Right ventricle myocardium superior (tissue), 1 donor: ENCODE measurements at regions not wholly inside any gene's neighbourhood (a gene's known extent, or its start where the extent isn't known, plus 50 kb on each side); places are given as distances from the start of the nearest gene placed in this dataset.
"Not testable (repeated sequence)": the region's sequence is repeated elsewhere in the genome, so short reads cannot be mapped to it uniquely, and the experiment has no call there.

Experiments used
- ATAC-seq: fragments of 200-7000 bp; cut with Tn5 transposase; one replicate; pipeline ENCODE4 v1.9.1; 2020; ENCODE audit warnings: mild to moderate bottlenecking; ENCODE audit not compliant: poor library complexity
- DNase-seq: peaks from one replicate; pipeline ENCODE4 v3.0.0-alpha.2; 2020
- intact Hi-C: fragments of 100-400 bp; cut with DNase I; formaldehyde crosslinking; loops from one replicate; pipeline ENCODE4 v1.11.2; 2022
- donor health status: DM: no; HTN: yes; CAD: no; lungs with severe emphysema.

DNA sequence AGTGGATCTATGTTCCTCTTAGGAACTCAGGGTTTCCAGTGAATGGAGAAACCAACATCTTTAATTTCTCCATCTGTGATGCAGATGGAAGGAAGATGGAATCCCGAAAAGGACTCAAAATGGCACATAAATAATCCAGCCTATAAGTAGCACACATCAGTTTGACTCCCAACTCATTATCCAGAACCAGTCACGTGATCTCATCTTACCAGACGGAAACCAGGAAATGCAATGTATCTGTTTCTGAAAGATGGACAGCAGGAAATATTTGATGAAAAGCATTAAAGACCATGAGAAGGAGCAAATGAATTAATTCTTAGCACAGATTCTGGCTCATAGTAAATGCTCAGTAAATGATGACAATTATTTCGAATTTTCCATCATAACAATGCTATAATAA, 443.1 kb upstream of the FMR1 start:
- DNase-seq (no peak), ATAC-seq (no peak)
- intact Hi-C loops, result no loop called here

DNA sequence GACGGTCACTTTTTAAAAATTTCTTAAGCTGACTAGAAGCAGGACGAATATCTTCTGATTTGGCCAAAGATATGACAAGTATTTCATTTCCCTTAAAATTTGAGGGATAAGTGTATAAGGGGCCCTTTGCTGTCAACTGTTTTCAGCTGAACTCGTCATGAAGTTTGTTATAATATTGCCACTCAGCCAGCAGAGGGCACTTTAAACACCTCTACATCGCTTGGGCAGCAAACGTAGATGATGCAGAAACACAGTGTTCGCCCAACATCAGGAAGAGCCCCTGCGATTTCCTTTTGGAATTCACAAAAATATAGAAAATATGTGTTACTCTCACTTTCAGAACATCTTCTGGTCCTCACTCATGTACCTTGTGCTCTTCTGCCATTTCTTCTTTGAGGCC, 435.7 kb upstream of the FMR1 start:
- intact Hi-C loops, result no loop called here
- no peak for ATAC-seq
- DNase-seq, result no peak

DNA sequence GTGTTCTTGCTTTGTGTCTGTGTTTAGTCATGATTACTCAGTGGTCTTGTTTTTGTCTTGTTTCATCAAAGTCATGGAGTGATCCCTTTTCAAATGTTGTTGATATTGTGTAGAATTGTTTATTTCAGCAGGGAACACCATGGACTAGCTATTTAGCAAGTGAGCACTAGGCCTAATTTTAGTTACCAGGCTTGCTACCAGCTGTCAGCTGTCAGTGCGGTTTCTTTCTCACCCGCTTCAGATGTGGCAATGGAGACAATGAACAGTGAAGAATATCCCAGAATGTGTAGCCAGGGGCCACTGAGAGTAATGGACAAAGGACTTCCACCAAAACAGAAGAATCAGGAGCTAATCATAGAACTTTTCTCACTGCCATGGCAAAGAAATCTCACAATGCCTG, 432.8 kb upstream of the FMR1 start:
- intact Hi-C loops, result no loop called here
- peak; percentile 59 for ATAC-seq
- no peak for DNase-seq

DNA sequence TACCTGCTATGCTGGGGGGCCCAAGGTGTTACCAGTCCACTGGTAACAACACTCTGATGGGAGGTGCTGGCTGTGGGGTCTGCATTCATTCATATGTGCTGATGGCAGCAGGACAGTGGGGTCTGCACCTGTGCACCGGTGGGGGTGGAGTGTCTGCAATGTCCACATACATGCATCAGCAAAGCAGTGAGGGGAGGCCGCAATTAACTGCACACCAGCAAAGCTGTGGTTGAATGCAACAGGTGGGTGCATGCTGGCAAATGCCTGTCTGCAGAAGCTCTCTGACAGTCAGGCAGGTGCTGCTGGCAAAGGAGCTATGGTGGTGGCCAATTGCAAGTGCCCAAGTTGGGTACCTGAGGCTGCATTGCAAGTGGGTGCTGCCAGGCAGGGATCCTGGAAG, 426.5 kb upstream of the FMR1 start:
- intact Hi-C loops, result no loop called here
- no peak for DNase-seq
- ATAC-seq, result no peak

DNA sequence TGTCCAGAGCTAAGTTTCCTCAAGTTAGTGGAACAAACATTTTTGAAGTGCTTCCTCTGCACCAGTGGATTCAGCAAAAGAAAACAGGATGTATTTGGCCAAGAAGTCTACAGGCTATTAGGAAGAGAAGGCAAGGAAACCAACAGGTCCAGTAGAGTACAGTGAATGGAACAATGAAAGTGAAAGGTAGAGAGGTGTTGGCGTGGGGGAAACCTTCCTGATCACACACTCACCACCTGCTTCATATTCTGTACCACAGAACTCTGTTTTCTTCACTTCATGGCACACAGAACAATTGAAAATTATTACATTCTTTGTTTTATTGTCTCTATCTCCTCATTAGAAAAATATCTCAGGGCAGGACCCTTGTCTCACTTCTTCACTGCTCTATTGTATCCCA, 417.4 kb upstream of the FMR1 start:
- ATAC-seq, result no peak
- intact Hi-C loops, result no loop called here
- DNase-seq, result no peak

DNA sequence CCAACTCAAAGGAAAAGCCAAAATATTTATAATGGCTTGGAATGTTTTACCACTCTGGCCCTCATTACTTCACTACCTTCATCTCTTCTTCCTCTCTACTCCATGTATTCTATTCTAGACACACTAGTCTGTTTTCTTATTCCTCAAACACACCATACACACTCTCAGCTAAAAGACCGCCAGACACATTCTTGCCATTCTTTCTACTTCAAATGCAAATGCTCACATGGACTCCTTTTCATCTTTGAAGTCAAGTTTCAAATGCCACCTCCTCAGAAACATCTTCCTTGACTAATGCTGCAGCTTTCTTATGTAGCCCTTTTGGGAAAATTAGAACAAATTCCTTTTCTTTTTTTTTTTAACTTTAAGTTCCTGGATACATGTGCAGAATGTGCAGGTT, 412.9 kb upstream of the FMR1 start:
- ATAC-seq, result no peak
- DNase-seq, result no peak
- intact Hi-C loops, result no loop called here

DNA sequence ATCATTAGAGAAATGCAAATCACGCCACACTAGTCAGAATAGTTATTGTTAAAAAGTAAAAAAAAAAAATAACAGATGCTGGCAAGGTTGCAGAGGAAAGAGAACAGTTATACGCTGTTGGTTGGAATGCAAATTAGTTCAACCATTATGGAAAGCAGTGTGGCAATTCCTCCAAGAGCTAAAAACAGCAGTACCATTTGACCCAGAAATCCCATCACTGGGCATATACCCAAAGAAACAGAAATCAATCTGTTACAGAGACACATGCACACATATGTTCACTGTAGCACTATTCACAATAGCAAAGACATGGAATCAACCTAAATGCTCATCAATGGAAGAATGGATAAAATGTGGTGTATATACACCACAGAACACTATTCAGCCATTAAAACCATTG, 388.7 kb upstream of the FMR1 start:
- intact Hi-C loops, result no loop called here
- no peak for ATAC-seq
- DNase-seq, result no peak

DNA sequence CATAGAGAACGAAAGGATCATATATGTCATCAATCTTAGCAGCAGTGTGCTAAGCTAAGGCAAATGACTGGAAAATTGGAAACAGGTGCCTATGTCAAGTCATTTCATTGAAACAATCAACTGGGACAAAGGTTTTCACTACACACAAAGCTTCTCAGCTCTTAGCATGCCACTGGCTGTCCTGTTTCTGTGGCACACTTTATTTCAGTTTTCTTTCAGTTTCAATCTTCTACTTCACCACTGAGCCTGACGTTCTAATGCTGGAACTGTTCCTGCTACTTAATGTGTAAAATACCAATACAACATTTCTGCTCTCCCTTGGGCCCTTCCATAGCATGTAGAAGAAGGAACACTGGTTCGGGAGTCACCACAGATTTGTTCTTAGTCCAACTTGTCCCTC, 378.3 kb upstream of the FMR1 start:
- intact Hi-C loops, result no loop called here
- DNase-seq, result no peak
- no peak for ATAC-seq

DNA sequence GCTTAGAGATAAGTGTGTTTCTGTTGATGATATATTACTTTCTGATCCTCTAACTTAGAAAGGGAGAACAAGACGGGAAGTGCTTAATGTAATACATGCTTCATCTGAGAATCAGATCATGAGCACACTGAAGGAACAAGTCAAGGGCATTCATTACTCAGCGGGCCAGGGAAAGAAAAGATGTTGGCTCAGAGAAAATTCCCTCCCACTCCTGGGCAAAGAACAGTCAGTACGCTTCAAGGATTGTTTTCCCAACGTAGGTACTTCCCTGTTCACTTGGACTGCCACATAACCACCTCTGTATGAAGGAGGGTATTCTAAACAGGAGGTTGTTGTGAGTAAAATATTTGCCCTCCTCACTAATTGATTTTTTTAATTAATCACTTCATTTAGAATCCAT, 374.5 kb upstream of the FMR1 start:
- DNase-seq (no peak), ATAC-seq (no peak)
- intact Hi-C loops, result no loop called here

DNA sequence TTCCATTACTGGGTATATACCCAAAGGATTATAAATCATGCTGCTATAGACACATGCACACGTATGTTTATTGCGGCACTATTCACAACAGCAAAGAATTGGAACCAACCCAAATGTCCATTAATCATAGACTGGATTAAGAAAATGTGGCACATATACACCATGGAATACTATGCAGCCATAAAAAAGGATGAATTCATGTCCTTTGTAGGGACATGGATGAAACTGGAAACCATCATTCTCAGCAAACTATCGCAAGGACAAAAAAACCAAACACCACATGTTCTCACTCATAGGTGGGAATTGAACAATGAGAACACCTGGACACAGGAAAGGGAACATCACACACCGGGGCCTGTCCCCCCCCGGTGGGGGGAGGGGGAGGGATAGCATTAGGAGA, 363.7 kb upstream of the FMR1 start:
- not testable (repeated sequence) for DNase-seq, ATAC-seq

DNA sequence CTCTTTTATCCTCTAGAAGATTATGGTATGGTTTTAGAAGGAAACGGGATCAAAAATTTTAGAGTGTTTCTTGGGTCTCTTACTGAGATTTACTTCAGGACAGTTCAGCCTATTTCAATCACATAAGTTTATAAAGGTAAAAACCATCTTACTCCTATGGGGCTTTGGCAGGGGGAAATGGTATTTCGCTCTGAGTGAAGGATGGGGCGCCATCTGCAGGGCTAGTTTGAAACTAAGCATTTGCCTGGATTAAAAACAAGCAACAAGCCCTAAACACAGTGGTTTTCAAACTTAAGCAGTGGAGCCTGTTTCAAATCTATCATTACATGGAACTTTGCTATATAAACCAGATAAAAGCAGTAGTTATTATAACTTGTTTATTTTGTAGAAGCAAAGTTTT, 361.5 kb upstream of the FMR1 start:
- intact Hi-C loops, result no loop called here
- DNase-seq, result no peak
- ATAC-seq, result no peak

More for the DNA sequence above, 363.7 kb upstream of the FMR1 start:
- intact Hi-C loops, result not testable (repeated sequence)

DNA sequence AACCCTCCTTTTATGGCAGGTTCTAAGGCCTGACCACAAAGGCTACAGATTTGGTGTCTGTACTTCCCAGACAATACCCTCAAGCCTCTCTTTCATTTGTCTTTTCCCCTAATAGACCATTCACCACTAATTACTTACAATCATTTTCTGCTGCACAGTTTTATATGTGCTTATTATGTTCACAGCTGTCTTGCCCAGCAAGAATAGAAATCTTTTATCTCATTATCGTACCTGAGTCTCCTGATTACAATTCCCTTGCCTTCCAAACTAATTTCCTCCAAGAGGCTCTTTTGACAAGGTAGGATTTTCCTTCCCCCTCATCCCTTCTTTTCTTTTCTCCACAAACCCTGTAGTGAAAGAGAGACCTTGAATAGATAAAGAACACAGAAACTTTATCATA, 352.5 kb upstream of the FMR1 start:
- ATAC-seq, result no peak
- no peak for DNase-seq
- intact Hi-C loops, result no loop called here

DNA sequence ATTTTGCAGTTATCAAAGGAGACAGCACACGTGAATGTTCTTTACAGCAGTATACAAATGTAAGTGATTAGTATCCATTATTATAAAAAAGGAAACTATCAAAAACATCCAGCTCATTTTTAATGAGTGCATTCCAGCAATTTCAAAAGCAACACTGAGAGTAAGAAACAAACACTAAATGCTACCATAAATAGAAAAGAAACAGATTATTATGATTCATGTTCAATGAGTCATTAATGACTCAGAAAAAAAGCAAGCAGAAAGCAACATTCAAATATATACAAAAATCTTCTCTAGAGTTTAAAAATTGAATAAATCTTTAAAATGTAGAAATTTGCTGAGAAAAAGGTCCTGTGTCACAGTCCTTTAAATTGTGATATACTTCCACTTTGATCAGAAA, 346.5 kb upstream of the FMR1 start:
- intact Hi-C loops, result no loop called here
- DNase-seq (no peak), ATAC-seq (no peak)

DNA sequence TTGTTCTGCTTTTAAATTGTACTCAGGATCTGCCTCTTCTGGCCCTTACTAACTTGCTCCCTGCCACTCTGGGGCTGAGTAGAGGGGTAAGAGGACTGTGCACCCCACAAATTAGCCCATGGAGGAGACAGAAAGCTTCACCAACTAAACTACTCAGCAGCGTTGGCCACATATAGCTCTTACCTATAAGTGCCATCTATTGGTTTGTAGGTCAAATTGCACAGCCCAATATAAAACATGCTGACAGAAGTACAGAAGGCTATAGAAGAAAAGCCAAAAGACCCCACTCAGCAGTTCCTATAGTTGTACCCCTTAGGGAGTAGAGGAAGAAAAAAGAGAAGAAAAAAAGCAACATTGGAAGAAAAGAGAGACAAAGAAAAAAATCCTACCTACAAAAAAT, 341.2 kb upstream of the FMR1 start:
- intact Hi-C loops, result no loop called here
- no peak for ATAC-seq
- DNase-seq, result no peak

DNA sequence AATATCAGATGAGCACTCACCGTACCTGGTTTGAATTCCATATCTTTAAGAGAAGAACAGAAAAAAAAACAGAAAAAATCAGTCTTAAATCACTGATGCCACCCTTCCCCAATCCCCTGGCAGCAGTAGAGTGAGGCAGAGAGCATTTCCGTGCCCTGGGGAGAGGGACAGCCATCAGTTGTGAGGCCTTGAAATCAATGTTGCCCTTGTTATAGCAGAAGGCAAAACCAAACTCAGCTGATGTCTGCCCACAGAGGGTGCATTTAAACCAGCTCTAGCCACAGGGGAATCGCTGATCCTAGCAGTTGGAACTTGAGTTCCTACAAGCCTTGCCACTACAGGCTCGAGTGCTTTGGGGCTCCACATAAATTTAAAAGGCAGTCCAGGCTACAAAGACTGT, 338.5 kb upstream of the FMR1 start:
- ATAC-seq, result no peak
- no peak for DNase-seq
- intact Hi-C loops, result no loop called here

DNA sequence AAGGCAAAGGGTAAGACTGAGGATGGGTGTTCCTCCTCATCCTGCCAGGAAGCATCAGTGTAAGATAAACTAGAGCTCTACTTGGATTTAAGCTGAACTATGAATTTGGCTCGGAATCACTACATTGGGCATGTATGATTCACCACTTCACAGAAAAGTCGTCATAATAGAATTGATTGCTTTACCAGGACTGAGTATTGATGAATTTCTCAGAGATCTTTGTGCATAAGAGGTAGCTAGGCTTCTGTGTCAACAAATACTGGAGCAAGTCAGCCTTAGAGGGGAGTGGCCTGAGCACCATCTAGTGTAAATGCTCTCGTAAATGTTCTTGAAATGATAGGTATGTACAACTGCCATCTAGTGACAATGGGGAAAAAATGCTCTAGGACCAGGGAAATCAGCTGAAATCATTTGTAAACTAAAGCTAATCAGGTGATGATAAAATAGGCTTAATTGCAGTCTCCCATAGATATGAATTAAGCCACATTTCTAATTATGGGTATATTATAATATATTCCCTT, 309.5 kb upstream of the FMR1 start:
- no peak for ATAC-seq
- DNase-seq, result no peak
- intact Hi-C loops, result no loop called here

DNA sequence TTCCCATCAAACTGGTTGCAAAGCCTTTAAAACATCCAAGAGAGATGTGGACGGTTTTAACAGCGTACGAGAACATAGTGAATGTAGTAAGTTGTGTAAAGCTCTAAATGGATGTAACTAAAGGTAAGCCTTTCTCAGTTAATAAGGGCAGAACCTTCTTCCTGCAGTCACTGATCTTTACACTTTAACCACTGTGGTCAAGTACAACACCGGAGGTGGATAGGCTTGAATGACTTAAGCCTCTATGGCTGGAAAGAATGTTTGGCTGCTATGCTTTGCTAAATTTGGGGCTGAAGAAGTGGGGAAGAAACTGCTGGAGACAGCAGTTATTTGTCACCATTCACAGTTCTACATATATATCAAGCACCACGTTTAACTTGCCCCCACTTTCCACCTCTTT, 285.1 kb upstream of the FMR1 start:
- no peak for ATAC-seq
- intact Hi-C loops, result no loop called here
- DNase-seq, result no peak

DNA sequence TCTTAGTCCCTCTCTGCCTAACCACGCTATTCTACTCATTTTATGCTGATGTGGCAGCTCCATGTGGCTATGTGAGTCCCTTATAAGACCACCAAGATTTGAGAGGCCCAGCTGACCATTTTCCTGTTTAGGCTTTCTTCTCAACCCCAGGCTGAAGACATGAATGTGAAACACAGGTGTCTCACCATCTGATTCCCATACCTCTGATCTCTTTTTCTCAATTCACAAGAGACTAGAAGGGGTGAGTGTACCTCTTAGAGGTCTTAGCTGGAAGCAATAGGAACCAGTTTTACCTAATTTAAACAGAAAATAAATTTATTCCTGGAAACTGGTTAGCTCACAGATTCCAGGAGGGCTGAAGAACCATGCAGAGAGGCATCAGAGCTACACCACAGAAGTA, 276.5 kb upstream of the FMR1 start:
- ATAC-seq (no peak), DNase-seq (no peak)
- intact Hi-C loops, result no loop called here

DNA sequence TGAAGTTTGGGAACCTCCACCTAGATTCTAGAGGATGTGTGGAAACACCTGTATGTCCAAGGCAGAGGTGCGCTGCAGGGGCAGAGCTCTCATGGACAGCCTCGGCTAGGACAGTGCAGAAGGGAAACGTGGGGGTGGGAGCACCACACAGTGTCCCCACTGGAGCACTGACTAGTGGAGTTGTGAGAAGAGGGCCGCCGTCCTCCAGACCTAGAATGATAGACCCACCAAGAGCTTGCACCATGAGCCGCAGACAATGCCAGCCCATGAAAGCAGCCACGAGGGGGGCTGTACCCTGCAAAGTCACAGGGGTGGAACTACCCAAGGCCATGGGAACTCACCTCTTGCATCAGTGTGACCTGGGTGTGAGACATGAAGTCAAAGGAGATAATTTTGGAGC, 274.5 kb upstream of the FMR1 start:
- no peak for ATAC-seq
- DNase-seq, result no peak
- intact Hi-C loops, result no loop called here

DNA sequence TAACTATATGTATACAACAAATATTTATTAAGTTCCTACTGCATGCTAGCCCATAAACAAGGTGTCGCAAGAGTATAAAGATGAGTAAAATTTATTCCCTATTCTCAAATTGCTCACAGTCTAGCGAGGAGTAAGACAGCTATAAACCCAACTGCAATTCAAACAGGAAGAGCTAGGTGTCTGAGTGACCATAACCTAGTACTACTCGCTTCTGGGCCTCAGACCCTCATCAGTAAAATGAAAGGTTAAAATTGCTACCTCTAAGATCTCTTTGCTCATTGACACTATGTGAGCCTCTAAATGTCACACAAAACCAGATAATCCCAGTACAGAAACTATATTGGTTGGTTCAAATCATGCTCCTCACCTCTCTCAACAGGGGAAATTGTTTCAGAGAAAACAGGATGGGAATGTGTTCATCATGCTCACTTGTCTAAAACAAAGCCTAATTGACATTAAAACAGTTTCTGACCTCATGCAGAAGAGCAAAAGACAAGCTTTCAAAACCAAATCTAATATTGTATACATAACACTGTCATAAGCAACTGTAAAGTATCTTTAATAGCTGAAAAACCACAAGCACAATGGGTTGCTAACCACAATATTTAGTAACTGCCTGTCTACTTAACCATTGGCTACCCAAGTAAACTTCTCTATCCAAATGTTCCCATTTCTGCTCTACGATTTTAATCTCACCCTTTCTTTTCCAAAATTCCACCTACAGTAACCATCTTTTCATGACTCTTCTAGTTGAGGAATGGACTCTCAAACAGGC, 264.6 kb upstream of the FMR1 start:
- DNase-seq (no peak), ATAC-seq (no peak)
- intact Hi-C loops, result no loop called here

DNA sequence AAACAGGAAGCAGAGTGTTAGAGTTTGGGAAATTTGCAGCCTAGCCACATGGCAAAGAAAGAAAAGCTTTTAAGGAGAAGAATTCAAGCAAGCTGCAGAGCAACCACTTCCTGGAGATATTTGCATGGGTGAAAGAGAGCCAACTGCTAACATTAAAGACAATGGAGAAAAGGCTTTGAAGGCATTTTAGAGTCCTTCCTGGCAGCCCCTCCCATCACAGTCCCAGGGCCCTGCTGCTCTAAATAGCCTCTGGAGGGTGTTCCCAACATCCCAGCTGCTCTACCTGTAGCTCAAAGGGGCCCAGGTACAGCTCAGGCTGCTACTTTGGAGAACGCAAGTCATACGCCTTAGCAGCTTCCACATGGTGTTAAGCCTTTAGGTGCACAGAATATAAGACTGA, 235.9 kb upstream of the FMR1 start:
- DNase-seq (no peak), ATAC-seq (no peak)
- intact Hi-C loops, result no loop called here
